Right lobe of liver (tissue), 4 donors: ENCODE measurements at regions not wholly inside any gene's neighbourhood (a gene's known extent, or its start where the extent isn't known, plus 50 kb on each side); places are given as distances from the start of the nearest gene placed in this dataset.

Experiments used
- POLR2A ChIP-seq: fragments of 450-650 bp; IDR thresholded peaks from one replicate; pipeline ENCODE4 v1.6.1; 2017; ENCODE audit warnings: antibody characterized with exemption, mild to moderate bottlenecking
- TF ChIP-seq, protein P1 (sequence below), 4 donors: fragments of 200-600 bp in 3 of 4; fragments of 450-650 bp in 1 of 4; IDR thresholded peaks; one replicate each; pipeline versions ENCODE4 v1.5.1 to v1.8.0; 2016 to 2022; ENCODE audit warnings: antibody characterized with exemption in 4 of 4, mild to moderate bottlenecking in 2 of 4
- donor health status: DM: no; HTN: no; CAD: no.
- donor health status: DM: no; HTN: no; CAD: no.
- donor health status: DM: no; HTN: yes; CAD: no.

GRCh38 chr3:5813521-5813920 lies 626.0 kb downstream of the EDEM1 start:
- TF ChIP-seq, protein P1, sequence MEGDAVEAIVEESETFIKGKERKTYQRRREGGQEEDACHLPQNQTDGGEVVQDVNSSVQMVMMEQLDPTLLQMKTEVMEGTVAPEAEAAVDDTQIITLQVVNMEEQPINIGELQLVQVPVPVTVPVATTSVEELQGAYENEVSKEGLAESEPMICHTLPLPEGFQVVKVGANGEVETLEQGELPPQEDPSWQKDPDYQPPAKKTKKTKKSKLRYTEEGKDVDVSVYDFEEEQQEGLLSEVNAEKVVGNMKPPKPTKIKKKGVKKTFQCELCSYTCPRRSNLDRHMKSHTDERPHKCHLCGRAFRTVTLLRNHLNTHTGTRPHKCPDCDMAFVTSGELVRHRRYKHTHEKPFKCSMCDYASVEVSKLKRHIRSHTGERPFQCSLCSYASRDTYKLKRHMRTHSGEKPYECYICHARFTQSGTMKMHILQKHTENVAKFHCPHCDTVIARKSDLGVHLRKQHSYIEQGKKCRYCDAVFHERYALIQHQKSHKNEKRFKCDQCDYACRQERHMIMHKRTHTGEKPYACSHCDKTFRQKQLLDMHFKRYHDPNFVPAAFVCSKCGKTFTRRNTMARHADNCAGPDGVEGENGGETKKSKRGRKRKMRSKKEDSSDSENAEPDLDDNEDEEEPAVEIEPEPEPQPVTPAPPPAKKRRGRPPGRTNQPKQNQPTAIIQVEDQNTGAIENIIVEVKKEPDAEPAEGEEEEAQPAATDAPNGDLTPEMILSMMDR (IDR thresholded peaks at IDR 0.05), result no peak
- no peak for TF ChIP-seq POLR2A
